ENCODE measurements at regions not wholly inside any gene's neighbourhood (a gene's known extent, or its start where the extent isn't known, plus 50 kb on each side); places are given as distances from the start of the nearest gene placed in this dataset.
"Not testable (repeated sequence)": the region's sequence is repeated elsewhere in the genome, so short reads cannot be mapped to it uniquely, and the experiment has no call there.

GRCh38 chr17:18572536-18572935, 71.7 kb downstream of the TBC1D28 start:
- H3K4me3 Mint-ChIP-seq; H3K36me3 ChIP-seq (ENCODE audit: control insufficient read depth, insufficient read depth, low read length); H3K27me3 ChIP-seq (ENCODE audit: control insufficient read depth, insufficient read depth, low read length); H3K4me3 ChIP-seq (ENCODE audit: low read length); H3K9me3 ChIP-seq (ENCODE audit: control insufficient read depth, insufficient read depth, low read length); H3K27ac ChIP-seq (ENCODE audit: low read length); H3K27ac Mint-ChIP-seq; H3K9me3 Mint-ChIP-seq; DNase-seq; H3K27me3 Mint-ChIP-seq (ENCODE audit: low read depth in 2 of 2); intact Hi-C loops (cut with micrococcal nuclease); H3K4me1 Mint-ChIP-seq; H3K36me3 Mint-ChIP-seq; H3K4me1 ChIP-seq (ENCODE audit: control insufficient read depth, insufficient read depth, low read length); ATAC-seq: not testable (repeated sequence)
- 93% methylated on average over 11 of the region's 23 CpGs for WGBS (ENCODE audit: insufficient coverage)

- ATAC-seq; H3K4me3 ChIP-seq (ENCODE audit: low read length); H3K36me3 Mint-ChIP-seq; H3K9me3 Mint-ChIP-seq; H3K4me1 ChIP-seq (ENCODE audit: control insufficient read depth, insufficient read depth, low read length); H3K4me3 Mint-ChIP-seq; H3K27ac Mint-ChIP-seq; H3K27ac ChIP-seq (ENCODE audit: low read length); DNase-seq; H3K27me3 ChIP-seq (ENCODE audit: control insufficient read depth, insufficient read depth, low read length); H3K36me3 ChIP-seq (ENCODE audit: control insufficient read depth, insufficient read depth, low read length); intact Hi-C loops (cut with micrococcal nuclease); H3K27me3 Mint-ChIP-seq (ENCODE audit: low read depth in 2 of 2); H3K4me1 Mint-ChIP-seq; H3K9me3 ChIP-seq (ENCODE audit: control insufficient read depth, insufficient read depth, low read length): not testable (repeated sequence)
- WGBS (ENCODE audit: insufficient coverage) = 80% methylated on average over 1 of the region's 2 CpGs
Measured at GRCh38 chr17:18574137-18574536, 70.1 kb downstream of the TBC1D28 start.
